AML-193 (cell line): ENCODE measurements at regions not wholly inside any gene's neighbourhood (a gene's known extent, or its start where the extent isn't known, plus 50 kb on each side); places are given as distances from the start of the nearest gene placed in this dataset.
"Not testable (repeated sequence)": the region's sequence is repeated elsewhere in the genome, so short reads cannot be mapped to it uniquely, and the experiment has no call there.

Experiments
- DNase-seq, 2 experiments: peaks; one replicate each; lab custom pipeline; 2025; lab: John Stamatoyannopoulos, UW

GRCh38 chr12:47488888-47489287 lies 216.9 kb downstream of the RPAP3 start:
- DNase-seq: no peak

GRCh38 chr12:47481041-47481440 lies 224.8 kb downstream of the RPAP3 start:
- DNase-seq: no peak

- no peak for DNase-seq
These were observed 227.4 kb downstream of the RPAP3 start for GRCh38 chr12:47478426-47478825.

GRCh38 chr12:47473091-47473490 lies 232.7 kb downstream of the RPAP3 start:
- DNase-seq: no peak

GRCh38 chr12:47470349-47470748 lies 235.5 kb downstream of the RPAP3 start:
- DNase-seq: not testable (repeated sequence)

GRCh38 chr12:47463918-47464317 lies 241.9 kb downstream of the RPAP3 start:
- DNase-seq: not testable (repeated sequence)

- DNase-seq: no peak
These were observed 247.6 kb downstream of the RPAP3 start for GRCh38 chr12:47458279-47458678.

- no peak for DNase-seq
These were observed 256.0 kb downstream of the RPAP3 start for GRCh38 chr12:47449797-47450196.

- no peak for DNase-seq
These were observed 263.5 kb downstream of the RPAP3 start for GRCh38 chr12:47442310-47442709.

- DNase-seq: no peak
These were observed 264.3 kb downstream of the RPAP3 start for GRCh38 chr12:47441490-47441889.

GRCh38 chr12:47438175-47438574 lies 267.7 kb downstream of the RPAP3 start:
- DNase-seq: no peak

- DNase-seq: no peak
These were observed 268.3 kb downstream of the RPAP3 start for GRCh38 chr12:47437570-47437969.

GRCh38 chr12:47433876-47434275 lies 272.0 kb downstream of the RPAP3 start:
- DNase-seq: no peak

- DNase-seq: not testable (repeated sequence)
These were observed 279.0 kb downstream of the RPAP3 start for GRCh38 chr12:47426678-47427309.

- no peak for DNase-seq
These were observed 283.2 kb downstream of the RPAP3 start for GRCh38 chr12:47422611-47423010.

GRCh38 chr12:47419497-47419896 lies 286.3 kb downstream of the RPAP3 start:
- no peak for DNase-seq

- no peak for DNase-seq
These were observed 287.9 kb downstream of the RPAP3 start for GRCh38 chr12:47417955-47418354.

- DNase-seq: no peak
These were observed 288.7 kb downstream of the RPAP3 start for GRCh38 chr12:47417121-47417520.

GRCh38 chr12:47415054-47415453 lies 290.8 kb downstream of the RPAP3 start:
- no peak for DNase-seq

GRCh38 chr12:47414511-47414910 lies 291.3 kb downstream of the RPAP3 start:
- no peak for DNase-seq

GRCh38 chr12:47413806-47414205 lies 292.0 kb downstream of the RPAP3 start:
- no peak for DNase-seq

- no peak for DNase-seq
These were observed 293.1 kb downstream of the RPAP3 start for GRCh38 chr12:47412601-47413236.

GRCh38 chr12:47411966-47412365 lies 293.9 kb downstream of the RPAP3 start:
- no peak for DNase-seq

- no peak for DNase-seq
These were observed 295.0 kb downstream of the RPAP3 start for GRCh38 chr12:47410862-47411261.
